PFSK-1 (cell line): ENCODE measurements at regions not wholly inside any gene's neighbourhood (a gene's known extent, or its start where the extent isn't known, plus 50 kb on each side); places are given as distances from the start of the nearest gene placed in this dataset.

Source experiments
- FOXP2 ChIP-seq: optimal IDR thresholded peaks from 2 replicates; pipeline ENCODE3; 2011; ENCODE audit warnings: borderline replicate concordance, control low read depth, inconsistent platforms; ENCODE audit not compliant: insufficient read depth; ENCODE audit errors: extremely low read length, extremely low read depth
- POLR2AphosphoS5 ChIP-seq: IDR thresholded peaks from 2 replicates; pipeline ENCODE4 v1.6.1; 2012; ENCODE audit warnings: low read depth, mild to moderate bottlenecking, control low read depth, low read length, moderate library complexity
- SIN3A ChIP-seq: IDR thresholded peaks from 2 replicates; pipeline ENCODE4 v1.6.1; 2012; ENCODE audit warnings: mild to moderate bottlenecking, low read length, moderate library complexity, borderline replicate concordance; ENCODE audit not compliant: insufficient read depth
- TAF1 ChIP-seq: IDR thresholded peaks from 2 replicates; pipeline ENCODE4 v1.6.1; 2012; ENCODE audit warnings: low read length, control low read depth, borderline replicate concordance; ENCODE audit not compliant: insufficient read depth
- TF ChIP-seq, protein P1 (sequence below), 2 experiments: IDR thresholded peaks; 2 replicates each; pipeline versions ENCODE4 v1.6.1 to v1.8.0; 2011 to 2012; ENCODE audit warnings: low read depth in 2 of 2, low read length in 2 of 2, control low read depth in 1 of 2, inconsistent platforms in 1 of 2, mild to moderate bottlenecking in 1 of 2, moderate library complexity in 1 of 2; ENCODE audit not compliant: insufficient read depth in 1 of 2

DNA sequence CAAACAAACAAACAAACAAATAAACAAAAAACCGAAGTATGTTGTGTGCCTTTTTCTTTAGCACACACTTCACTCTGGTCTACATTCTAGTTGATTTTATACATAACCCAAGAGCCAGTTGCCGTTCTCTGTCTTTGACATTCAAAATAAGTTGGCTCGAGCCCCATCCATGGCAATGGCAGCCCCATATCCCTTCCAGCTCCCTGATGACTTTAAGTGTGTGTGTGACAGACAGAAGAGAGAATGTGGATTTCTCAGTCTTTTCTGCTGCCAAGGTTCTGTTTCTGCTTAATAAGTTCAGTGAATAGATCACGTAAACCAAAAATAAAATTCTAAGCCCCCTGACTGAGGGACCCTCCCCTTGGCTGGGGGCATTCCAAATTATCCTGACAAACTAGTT, 100.6 kb upstream of the TENM4 start:
- no peak for TF ChIP-seq FOXP2
- TF ChIP-seq POLR2AphosphoS5: no peak
- no peak for TF ChIP-seq TAF1
- TF ChIP-seq SIN3A: no peak
- TF ChIP-seq, protein P1, sequence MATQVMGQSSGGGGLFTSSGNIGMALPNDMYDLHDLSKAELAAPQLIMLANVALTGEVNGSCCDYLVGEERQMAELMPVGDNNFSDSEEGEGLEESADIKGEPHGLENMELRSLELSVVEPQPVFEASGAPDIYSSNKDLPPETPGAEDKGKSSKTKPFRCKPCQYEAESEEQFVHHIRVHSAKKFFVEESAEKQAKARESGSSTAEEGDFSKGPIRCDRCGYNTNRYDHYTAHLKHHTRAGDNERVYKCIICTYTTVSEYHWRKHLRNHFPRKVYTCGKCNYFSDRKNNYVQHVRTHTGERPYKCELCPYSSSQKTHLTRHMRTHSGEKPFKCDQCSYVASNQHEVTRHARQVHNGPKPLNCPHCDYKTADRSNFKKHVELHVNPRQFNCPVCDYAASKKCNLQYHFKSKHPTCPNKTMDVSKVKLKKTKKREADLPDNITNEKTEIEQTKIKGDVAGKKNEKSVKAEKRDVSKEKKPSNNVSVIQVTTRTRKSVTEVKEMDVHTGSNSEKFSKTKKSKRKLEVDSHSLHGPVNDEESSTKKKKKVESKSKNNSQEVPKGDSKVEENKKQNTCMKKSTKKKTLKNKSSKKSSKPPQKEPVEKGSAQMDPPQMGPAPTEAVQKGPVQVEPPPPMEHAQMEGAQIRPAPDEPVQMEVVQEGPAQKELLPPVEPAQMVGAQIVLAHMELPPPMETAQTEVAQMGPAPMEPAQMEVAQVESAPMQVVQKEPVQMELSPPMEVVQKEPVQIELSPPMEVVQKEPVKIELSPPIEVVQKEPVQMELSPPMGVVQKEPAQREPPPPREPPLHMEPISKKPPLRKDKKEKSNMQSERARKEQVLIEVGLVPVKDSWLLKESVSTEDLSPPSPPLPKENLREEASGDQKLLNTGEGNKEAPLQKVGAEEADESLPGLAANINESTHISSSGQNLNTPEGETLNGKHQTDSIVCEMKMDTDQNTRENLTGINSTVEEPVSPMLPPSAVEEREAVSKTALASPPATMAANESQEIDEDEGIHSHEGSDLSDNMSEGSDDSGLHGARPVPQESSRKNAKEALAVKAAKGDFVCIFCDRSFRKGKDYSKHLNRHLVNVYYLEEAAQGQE (IDR thresholded peaks at IDR 0.05; ENCODE audit: insufficient read depth in 1 of 2, low read depth in 2 of 2, low read length in 2 of 2): no peak

DNA sequence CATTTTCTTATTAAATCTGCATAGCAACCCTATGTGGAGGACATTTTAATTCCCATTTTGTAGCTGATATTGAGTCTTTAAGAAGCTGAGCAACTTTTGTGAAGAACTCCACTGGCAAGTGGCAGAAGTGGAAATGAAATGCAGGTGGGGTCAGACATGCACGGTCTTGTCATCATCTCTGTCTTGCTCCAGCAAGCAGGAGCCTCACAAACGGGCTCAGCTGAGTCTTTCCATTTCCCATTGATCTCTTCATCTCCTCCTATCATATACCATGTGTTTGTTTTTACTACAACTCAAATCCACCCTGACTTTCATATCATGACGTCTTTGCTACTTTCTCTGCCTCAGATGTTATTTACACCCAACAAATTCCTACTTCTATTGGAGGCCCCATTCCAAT, 97.9 kb upstream of the TENM4 start:
- TF ChIP-seq, protein P1 (IDR thresholded peaks at IDR 0.05; ENCODE audit: insufficient read depth in 1 of 2, low read depth in 2 of 2, low read length in 2 of 2): no peak
- TF ChIP-seq FOXP2 (no peak), TAF1 (no peak), SIN3A (no peak), POLR2AphosphoS5 (no peak)

DNA sequence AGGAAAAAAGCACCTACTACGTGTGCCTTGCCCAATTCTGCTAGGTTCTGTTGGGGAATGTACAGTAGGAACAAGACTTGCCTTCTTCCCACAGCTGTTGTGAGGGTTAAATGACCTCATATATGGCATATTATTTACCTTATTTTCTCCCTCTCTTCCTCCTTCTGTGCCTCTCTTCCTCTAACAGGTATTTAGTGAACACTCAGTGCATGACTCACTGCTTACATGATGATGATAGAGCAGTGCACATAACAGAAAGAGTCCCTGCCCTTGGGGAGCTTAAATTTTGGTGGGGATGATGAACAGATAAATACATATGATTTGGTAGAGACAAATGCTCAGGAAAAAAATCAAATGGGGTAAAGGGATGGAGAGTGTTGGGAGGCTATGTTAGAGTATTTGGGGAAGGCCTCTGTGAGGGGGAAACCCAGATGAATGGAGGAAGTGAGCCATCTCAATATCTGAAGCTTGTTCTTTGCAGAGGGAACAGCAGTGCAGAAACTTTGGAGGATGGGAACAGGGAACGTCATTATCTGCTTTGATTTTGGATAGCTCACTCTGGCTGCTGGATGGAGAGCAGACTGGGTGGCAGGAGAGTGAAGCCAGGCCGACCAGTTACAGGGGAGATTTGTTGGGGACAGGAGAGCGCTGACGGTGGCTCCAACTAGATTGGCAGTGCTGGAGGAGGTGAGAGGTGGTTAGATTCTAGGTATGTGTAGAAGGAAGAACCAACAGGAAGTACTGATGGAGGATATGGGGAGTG, 95.5 kb upstream of the TENM4 start:
- no peak for TF ChIP-seq FOXP2
- no peak for TF ChIP-seq TAF1
- TF ChIP-seq, protein P1 (IDR thresholded peaks at IDR 0.05; ENCODE audit: insufficient read depth in 1 of 2, low read depth in 2 of 2, low read length in 2 of 2): no peak
- TF ChIP-seq SIN3A: no peak
- TF ChIP-seq POLR2AphosphoS5: no peak

DNA sequence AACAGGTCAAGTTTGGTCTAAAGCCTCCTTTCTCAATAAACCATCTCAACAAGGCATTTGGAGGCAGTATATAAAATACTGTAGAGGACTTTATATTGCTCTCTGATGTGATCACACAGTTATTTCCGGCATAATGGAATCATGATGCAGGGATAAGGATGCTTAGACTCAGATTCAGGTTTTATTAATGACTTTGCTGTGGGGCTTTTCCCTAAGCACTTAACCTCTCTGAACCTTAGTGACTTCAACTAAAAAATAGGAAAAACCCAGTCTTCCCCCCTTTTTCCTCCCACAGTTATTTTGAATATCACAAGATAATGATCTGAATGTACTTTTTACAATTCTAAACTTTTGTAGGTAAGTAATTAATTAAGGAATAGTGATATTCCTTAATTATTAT, 94.8 kb upstream of the TENM4 start:
- TF ChIP-seq POLR2AphosphoS5: no peak
- no peak for TF ChIP-seq FOXP2
- no peak for TF ChIP-seq TAF1
- TF ChIP-seq, protein P1 (IDR thresholded peaks at IDR 0.05; ENCODE audit: insufficient read depth in 1 of 2, low read depth in 2 of 2, low read length in 2 of 2): no peak
- TF ChIP-seq SIN3A: no peak

DNA sequence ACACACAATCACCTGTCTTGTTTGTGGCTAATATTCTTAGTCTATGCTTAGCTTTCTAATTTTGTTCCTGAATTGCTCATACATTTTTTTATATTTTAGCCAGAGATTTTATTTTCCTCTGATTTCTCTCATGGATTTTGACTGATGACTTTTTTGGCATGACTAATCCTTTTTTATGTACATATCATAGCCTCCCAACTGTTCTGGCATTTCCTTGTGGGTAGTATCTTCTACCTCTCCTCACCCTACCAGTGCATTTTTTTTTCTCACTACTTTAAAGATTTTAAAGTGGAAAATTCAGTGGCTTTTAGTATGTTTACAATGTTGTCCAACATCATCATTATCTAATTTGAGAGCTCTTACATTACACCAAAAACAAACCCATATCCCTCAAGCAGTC, 84.4 kb upstream of the TENM4 start:
- no peak for TF ChIP-seq FOXP2
